ENCODE measurements at regions not wholly inside any gene's neighbourhood (a gene's known extent, or its start where the extent isn't known, plus 50 kb on each side); places are given as distances from the start of the nearest gene placed in this dataset.

- no peaks in the 10 kb centered on the region for H3K4me1 ChIP-seq
- DNase-seq (no peak), FAIRE-seq (no peak), ATAC-seq (no peak)
- no peak overlapping the region for H3K27ac ChIP-seq
- H3K9me3 ChIP-seq = no peaks in the 10 kb centered on the region
- H3K36me3 ChIP-seq = no peaks in the 10 kb centered on the region
- no peaks in the 10 kb centered on the region for H3K27me3 ChIP-seq
- intact Hi-C loops (cut with DNase I) = no loop called here
- WGBS, 2 donors = 85 to 96% methylated on average over 2 of the region's 2 CpGs
- no peak for TF ChIP-seq CTCF (IDR thresholded peaks at IDR 0.05)
- no peak overlapping the region for H3K4me3 ChIP-seq
Measured at GRCh38 chr9:8237096-8237495, 437.5 kb upstream of the DMAC1 start.

- Histone ChIP-seq H3K36me3 (no peaks in the 10 kb centered on the region), H3K27ac (no peak overlapping the region), H3K9me3 (no peaks in the 10 kb centered on the region), H3K4me1 (no peaks in the 10 kb centered on the region), H3K27me3 (no peaks in the 10 kb centered on the region), H3K4me3 (no peak overlapping the region)
- intact Hi-C loops (cut with DNase I) = no loop called here
- TF ChIP-seq CTCF (IDR thresholded peaks at IDR 0.05) = no peak
- no peak for ATAC-seq
- no peak for DNase-seq
- FAIRE-seq = no peak
Measured at GRCh38 chr9:8235489-8235888, 435.9 kb upstream of the DMAC1 start.

DNA sequence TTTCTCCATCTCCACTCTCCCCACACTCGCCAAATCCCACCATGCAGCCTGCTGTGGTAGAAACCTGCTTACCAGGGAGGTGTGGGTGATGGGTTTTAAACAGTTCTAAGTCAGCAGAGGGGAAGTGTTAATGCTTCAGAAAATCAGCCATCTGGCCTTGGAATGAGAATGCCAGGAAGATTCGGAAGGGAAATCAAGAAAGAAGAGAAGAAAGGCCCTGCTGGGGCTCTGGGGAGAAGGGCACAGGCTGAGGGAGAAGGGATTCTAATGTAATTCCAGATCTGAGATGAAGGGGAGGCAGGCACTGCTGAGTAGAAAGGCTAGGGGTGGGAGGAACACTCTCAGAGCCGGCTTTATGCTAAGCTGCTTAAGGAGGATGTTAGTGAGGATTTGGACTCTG, 434.7 kb upstream of the DMAC1 start:
- no peaks in the 10 kb centered on the region for H3K9me3 ChIP-seq
- intact Hi-C loops (cut with DNase I) = no loop called here
- no peak overlapping the region for H3K4me3 ChIP-seq
- no peaks in the 10 kb centered on the region for H3K36me3 ChIP-seq
- H3K4me1 ChIP-seq = no peaks in the 10 kb centered on the region
- FAIRE-seq (no peak), ATAC-seq (no peak), DNase-seq (no peak)
- no peak for TF ChIP-seq CTCF (IDR thresholded peaks at IDR 0.05)
- H3K27ac ChIP-seq = no peak overlapping the region
- WGBS, 2 donors = 81 to 91% methylated on average over 3 of the region's 3 CpGs
- H3K27me3 ChIP-seq = no peaks in the 10 kb centered on the region

- Histone ChIP-seq H3K9me3 (no peaks in the 10 kb centered on the region), H3K4me1 (no peaks in the 10 kb centered on the region), H3K27ac (no peak overlapping the region), H3K4me3 (no peak overlapping the region), H3K27me3 (no peaks in the 10 kb centered on the region), H3K36me3 (no peaks in the 10 kb centered on the region)
- TF ChIP-seq CTCF (IDR thresholded peaks at IDR 0.05) = no peak
- ATAC-seq (no peak), FAIRE-seq (no peak), DNase-seq (no peak)
- intact Hi-C loops (cut with DNase I) = no loop called here
- WGBS, 2 donors = 90 to 97% methylated on average over 2 of the region's 2 CpGs
Measured at GRCh38 chr9:8232726-8233125, 433.1 kb upstream of the DMAC1 start.

DNA sequence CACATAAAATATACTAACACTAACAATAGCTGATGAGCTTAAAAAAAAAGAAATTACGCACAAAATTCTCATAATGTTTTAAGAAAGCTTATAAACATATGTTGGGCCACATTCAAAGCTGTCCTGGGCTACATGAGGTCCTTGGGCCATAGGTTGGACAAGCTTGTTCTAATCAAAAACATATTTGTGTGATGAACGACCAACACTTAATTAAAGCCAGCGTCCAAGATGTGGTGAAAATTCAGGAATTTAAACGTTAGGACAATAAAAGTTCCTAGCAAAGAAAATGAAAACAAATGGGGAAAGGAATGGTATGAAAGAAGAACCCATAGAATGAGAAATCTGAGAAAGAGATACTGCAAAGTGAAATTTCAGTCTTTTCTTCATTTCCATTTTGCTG, 429.6 kb upstream of the DMAC1 start:
- Histone ChIP-seq H3K27ac (no peak overlapping the region), H3K4me1 (no peaks in the 10 kb centered on the region), H3K36me3 (no peaks in the 10 kb centered on the region), H3K4me3 (no peak overlapping the region), H3K27me3 (no peaks in the 10 kb centered on the region), H3K9me3 (no peaks in the 10 kb centered on the region)
- DNase-seq (no peak), FAIRE-seq (no peak), ATAC-seq (no peak)
- intact Hi-C loops (cut with DNase I) = no loop called here
- TF ChIP-seq CTCF (IDR thresholded peaks at IDR 0.05) = no peak
- WGBS, 2 donors = 83 to 87% methylated on average over 4 of the region's 4 CpGs

All from pancreas (tissue), 10 donors.